Naive thymus-derived CD4-positive, alpha-beta T cell (primary cell): ENCODE measurements at regions not wholly inside any gene's neighbourhood (a gene's known extent, or its start where the extent isn't known, plus 50 kb on each side); places are given as distances from the start of the nearest gene placed in this dataset.
"Not testable (repeated sequence)": the region's sequence is repeated elsewhere in the genome, so short reads cannot be mapped to it uniquely, and the experiment has no call there.

ENCODE experiments used
- ATAC-seq: fragments of 150-1000 bp; cut with Tn5 transposase; 2 replicates; pipeline ENCODE4 v1.10.0; 2021; ENCODE audit warnings: mild to moderate bottlenecking, moderate library complexity
- CTCF ChIA-PET: fragments of 350-600 bp; sonication (Branson Sonifier 250); formaldehyde crosslinking; loops from one replicate; lab custom pipeline; 2021; ENCODE audit warnings: antibody characterized with exemption; lab: Charles Lee
- POLR2A ChIA-PET: fragments of 350-600 bp; sonication (Branson Sonifier 250); formaldehyde crosslinking; loops from one replicate; lab custom pipeline; 2021; ENCODE audit warnings: antibody characterized with exemption, inconsistent platforms; lab: Charles Lee
- DNase-seq, 9 donors: peaks; one replicate each; pipeline versions ENCODE4 v3.0.0 to v3.0.0-alpha.2; 2020 to 2022; ENCODE audit warnings: mixed read lengths in 1 of 9
- H3K27ac ChIP-seq: one replicate; pipeline ENCODE4 v1.7.0; 2013; ENCODE audit warnings: mild to moderate bottlenecking, low read depth, low read length, moderate library complexity
- H3K27me3 ChIP-seq, 2 donors: one replicate each; pipeline ENCODE4 v1.7.0; 2013; ENCODE audit warnings: low read length in 2 of 2, mild to moderate bottlenecking in 2 of 2, moderate library complexity in 2 of 2; ENCODE audit not compliant: control insufficient read depth in 2 of 2, insufficient read depth in 2 of 2
- H3K36me3 ChIP-seq, 3 experiments: 1 replicate in 2 of 3; 2 replicates in 1 of 3; pipeline ENCODE4 v1.7.0; 2013; ENCODE audit warnings: low read length in 3 of 3, mild to moderate bottlenecking in 3 of 3, moderate library complexity in 1 of 3; ENCODE audit not compliant: insufficient read depth in 3 of 3, control insufficient read depth in 2 of 3
- H3K4me1 ChIP-seq, 2 donors: one replicate each; pipeline ENCODE4 v1.7.0; 2013; ENCODE audit warnings: low read length in 2 of 2, mild to moderate bottlenecking in 2 of 2, moderate library complexity in 1 of 2; ENCODE audit not compliant: control insufficient read depth in 2 of 2, insufficient read depth in 2 of 2
- H3K4me3 ChIP-seq: 2 replicates; pipeline ENCODE4 v1.7.0; 2013; ENCODE audit warnings: mild to moderate bottlenecking, low read length
- H3K9me3 ChIP-seq, 3 experiments: 1 replicate in 2 of 3; 2 replicates in 1 of 3; pipeline ENCODE4 v1.7.0; 2013; ENCODE audit warnings: low read length in 3 of 3; ENCODE audit not compliant: control insufficient read depth in 2 of 3
- H3K27ac Mint-ChIP-seq, 9 donors: one replicate each; pipeline ENCODE4 v1.8.0; 2020 to 2022; ENCODE audit warnings: mixed read lengths in 9 of 9, mild to moderate bottlenecking in 8 of 9, moderate library complexity in 5 of 9, inconsistent platforms in 2 of 9
- H3K27me3 Mint-ChIP-seq, 5 donors: one replicate each; pipeline ENCODE4 v1.8.0; 2021 to 2022; ENCODE audit warnings: mixed read lengths in 5 of 5, mild to moderate bottlenecking in 1 of 5
- H3K36me3 Mint-ChIP-seq, 5 donors: one replicate each; pipeline ENCODE4 v1.8.0; 2020 to 2022; ENCODE audit warnings: mixed read lengths in 5 of 5, mild to moderate bottlenecking in 3 of 5, inconsistent platforms in 1 of 5
- H3K4me1 Mint-ChIP-seq, 7 donors: one replicate each; pipeline ENCODE4 v1.8.0; 2020 to 2022; ENCODE audit warnings: mixed read lengths in 7 of 7, mild to moderate bottlenecking in 3 of 7, inconsistent platforms in 1 of 7
- H3K4me3 Mint-ChIP-seq, 10 donors: one replicate each; pipeline ENCODE4 v1.8.0; 2020 to 2022; ENCODE audit warnings: mild to moderate bottlenecking in 10 of 10, mixed read lengths in 10 of 10, moderate library complexity in 6 of 10, inconsistent platforms in 2 of 10
- H3K9me3 Mint-ChIP-seq, 11 donors: one replicate each; pipeline ENCODE4 v1.8.0; 2020 to 2022; ENCODE audit warnings: mixed read lengths in 11 of 11, mild to moderate bottlenecking in 4 of 11, inconsistent platforms in 1 of 11, moderate library complexity in 1 of 11
- intact Hi-C, 2 donors: fragments of 100-400 bp; cut with micrococcal nuclease; formaldehyde crosslinking; loops; one replicate each; pipeline ENCODE4 v1.15.1; 2023

DNA sequence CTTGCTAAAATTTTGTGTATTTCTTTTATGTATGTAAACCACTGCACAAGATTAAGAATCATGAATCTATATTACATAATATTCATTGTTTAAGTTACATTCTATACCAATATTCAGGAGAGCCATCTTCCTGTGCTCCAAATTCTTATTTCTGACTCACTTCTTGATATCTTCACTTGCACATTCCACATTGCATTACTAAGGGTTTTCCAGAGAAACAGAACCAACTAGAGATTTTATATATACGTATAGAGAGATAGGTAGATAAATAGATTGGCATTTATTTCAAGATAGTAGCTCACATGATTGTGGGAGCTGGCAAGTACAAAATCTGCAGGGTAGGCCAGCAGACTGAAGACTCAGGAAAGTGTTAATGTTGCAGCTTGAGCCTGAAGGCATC, 222.2 kb upstream of the PRSS16 start:
- Histone ChIP-seq H3K4me1 (peaks cover 0 to 7% of the 10 kb centered on the region in 2 donors), H3K9me3 (no peaks in the 10 kb centered on the region), H3K4me3 (no peak overlapping the region), H3K27me3 (no peaks in the 10 kb centered on the region), H3K27ac (no peak overlapping the region), H3K36me3 (no peaks in the 10 kb centered on the region)
- DNase-seq (no peak), ATAC-seq (no peak)
- no peak overlapping the region for H3K4me3 Mint-ChIP-seq
- H3K9me3 Mint-ChIP-seq, result peaks cover 0 to 5% (median 0%) of the 10 kb centered on the region in 11 donors
- CTCF ChIA-PET, result no interaction called here
- H3K36me3 Mint-ChIP-seq, result peaks cover 0 to 2% (median 0%) of the 10 kb centered on the region in 5 donors
- intact Hi-C loops, result no loop called here
- peaks cover 0 to 7% (median 6%) of the 10 kb centered on the region in 7 donors for H3K4me1 Mint-ChIP-seq
- no peak overlapping the region for H3K27ac Mint-ChIP-seq
- peaks cover 15 to 59% (median 38%) of the 10 kb centered on the region in 5 donors for H3K27me3 Mint-ChIP-seq
- POLR2A ChIA-PET, result no interaction called here

DNA sequence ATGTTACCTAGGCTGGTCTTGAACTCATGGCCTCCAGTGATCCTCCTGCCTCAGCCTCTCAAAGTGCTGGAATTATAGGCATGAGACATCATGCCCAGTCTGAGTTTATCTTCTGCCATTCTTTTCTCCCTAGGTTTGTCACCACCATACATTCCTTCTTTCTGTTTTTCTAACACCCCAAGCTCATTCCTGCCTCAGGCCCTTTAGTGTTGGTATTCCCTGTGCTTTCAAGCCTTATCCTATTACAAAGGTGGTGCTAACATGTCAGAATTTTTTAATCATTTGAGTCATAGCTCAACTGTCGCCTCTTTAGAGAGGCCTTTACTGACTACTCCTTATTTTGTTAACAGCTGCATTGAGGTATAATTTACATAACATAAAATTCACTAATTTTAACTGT, 221.1 kb upstream of the PRSS16 start:
- Mint-ChIP-seq H3K9me3 (peaks cover 0 to 5% (median 0%) of the 10 kb centered on the region in 11 donors), H3K4me3 (no peak overlapping the region), H3K27me3 (peaks cover 12 to 59% (median 43%) of the 10 kb centered on the region in 5 donors), H3K36me3 (no peaks in the 10 kb centered on the region), H3K4me1 (no peaks in the 10 kb centered on the region), H3K27ac (no peak overlapping the region)
- Histone ChIP-seq H3K36me3 (no peaks in the 10 kb centered on the region), H3K27me3 (peaks cover 0 to 2% of the 10 kb centered on the region in 2 donors), H3K4me3 (no peak overlapping the region), H3K9me3 (no peaks in the 10 kb centered on the region), H3K4me1 (no peaks in the 10 kb centered on the region), H3K27ac (no peak overlapping the region)
- ATAC-seq, result no peak
- ChIA-PET CTCF (no interaction called here), POLR2A (no interaction called here)
- intact Hi-C loops, result no loop called here
- DNase-seq, result no peak

DNA sequence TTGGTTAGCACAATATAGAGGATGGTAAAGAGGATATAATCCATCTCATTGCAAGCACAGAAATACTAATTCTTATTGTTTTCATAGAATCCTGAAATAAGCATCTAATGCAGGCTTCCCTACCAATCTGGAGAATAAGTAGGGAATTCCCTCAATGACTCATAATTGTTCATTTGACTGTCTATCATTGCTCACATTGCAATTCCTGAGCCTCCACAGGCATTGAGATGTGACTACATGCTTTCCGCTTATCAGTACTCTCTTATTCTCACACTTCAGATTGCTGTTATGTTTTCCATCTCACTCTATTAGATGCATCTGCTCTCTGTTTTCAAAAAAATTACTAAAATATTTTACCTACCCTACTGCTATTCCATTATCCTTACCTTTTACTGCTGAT, 216.2 kb upstream of the PRSS16 start:
- ATAC-seq (no peak), DNase-seq (no peak)
- Mint-ChIP-seq H3K27me3 (peaks cover 9 to 62% (median 62%) of the 10 kb centered on the region in 5 donors), H3K4me1 (no peaks in the 10 kb centered on the region), H3K9me3 (peaks cover 0 to 2% (median 0%) of the 10 kb centered on the region in 11 donors), H3K4me3 (no peak overlapping the region), H3K27ac (no peak overlapping the region), H3K36me3 (no peaks in the 10 kb centered on the region)
- ChIA-PET CTCF (no interaction called here), POLR2A (no interaction called here)
- Histone ChIP-seq H3K9me3 (no peaks in the 10 kb centered on the region), H3K36me3 (no peaks in the 10 kb centered on the region), H3K27ac (no peak overlapping the region), H3K27me3 (peaks cover 3 to 6% of the 10 kb centered on the region in 2 donors), H3K4me3 (no peak overlapping the region), H3K4me1 (no peaks in the 10 kb centered on the region)
- intact Hi-C loops, result no loop called here

DNA sequence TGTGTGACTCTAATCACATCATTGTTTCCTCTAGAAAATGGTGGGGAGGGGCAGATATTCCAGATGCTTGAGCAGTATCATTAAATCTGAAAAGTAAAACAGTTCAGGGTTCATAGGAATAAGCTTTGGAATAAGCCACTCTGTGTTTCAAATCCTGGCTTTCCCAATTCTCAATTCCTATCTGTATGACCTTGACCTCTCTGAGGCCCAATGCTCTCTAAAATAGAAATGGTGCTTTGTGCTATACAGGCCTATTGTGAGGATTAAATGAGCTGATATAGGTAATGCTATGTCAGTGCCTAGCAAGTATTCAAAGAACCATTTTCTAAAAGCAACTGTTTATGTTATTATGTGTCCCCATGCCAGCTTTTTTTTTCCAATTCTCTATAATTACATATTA, 209.0 kb upstream of the PRSS16 start:
- no peaks in the 10 kb centered on the region for H3K9me3 ChIP-seq
- H3K27me3 ChIP-seq, result peaks cover 0 to 3% of the 10 kb centered on the region in 2 donors
- ChIA-PET POLR2A (interaction anchor here (0.7 to 1.0 kb wide), 2 partner anchors 24 to 673 kb away, joined by 4 to 5 read pairs; no protein-coding TSS in a partner anchor), CTCF (no interaction called here)
- peaks cover 33 to 73% (median 66%) of the 10 kb centered on the region in 5 donors for H3K27me3 Mint-ChIP-seq
- H3K36me3 Mint-ChIP-seq, result peaks cover 0 to 8% (median 0%) of the 10 kb centered on the region in 5 donors
- no peaks in the 10 kb centered on the region for H3K4me1 ChIP-seq
- no peak overlapping the region for H3K27ac Mint-ChIP-seq
- H3K4me3 Mint-ChIP-seq, result no peak overlapping the region
- intact Hi-C loops, result no loop called here
- H3K4me3 ChIP-seq, result no peak overlapping the region
- no peaks in the 10 kb centered on the region for H3K36me3 ChIP-seq
- DNase-seq, result no peak
- no peaks in the 10 kb centered on the region for H3K4me1 Mint-ChIP-seq
- ATAC-seq, result no peak
- peaks cover 0 to 5% (median 0%) of the 10 kb centered on the region in 11 donors for H3K9me3 Mint-ChIP-seq
- H3K27ac ChIP-seq, result no peak overlapping the region

DNA sequence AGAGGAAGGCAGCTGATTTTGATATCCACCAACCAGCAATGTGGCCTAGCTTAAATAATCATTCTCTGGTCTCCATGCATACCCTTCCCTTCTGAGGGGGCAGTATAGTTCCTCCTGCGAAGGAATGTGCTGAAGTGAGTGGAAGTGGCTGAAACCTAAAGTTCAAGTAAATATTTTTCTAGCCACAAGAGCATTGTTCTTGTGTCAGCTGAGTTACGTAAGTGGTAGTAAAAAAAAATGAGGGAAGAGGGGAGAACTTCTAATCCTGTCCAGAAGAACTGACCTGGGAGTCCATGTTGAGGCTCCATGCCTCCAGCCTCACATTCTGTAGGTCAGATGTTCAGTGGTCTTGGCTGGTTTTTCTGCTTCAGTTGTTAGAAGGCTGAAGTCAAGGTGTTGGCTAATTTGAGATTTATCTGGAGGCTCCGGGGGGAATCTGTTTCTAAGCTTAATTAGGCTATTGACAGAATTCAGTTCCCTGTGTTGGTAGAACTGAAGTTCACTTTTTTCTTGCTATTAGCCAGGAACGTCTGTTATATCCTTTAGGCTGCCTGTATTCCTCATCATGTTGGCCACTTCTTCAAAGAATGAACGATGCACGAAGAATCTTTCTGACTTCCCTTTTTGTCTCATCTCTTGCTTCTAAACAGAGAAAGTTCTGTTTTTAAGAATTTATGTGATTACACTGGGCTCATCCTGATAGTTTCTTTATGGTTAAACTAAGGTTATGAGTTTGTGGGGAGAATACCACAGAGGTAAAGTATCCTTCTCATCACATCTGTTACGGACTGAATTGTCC, 207.1 kb upstream of the PRSS16 start:
- intact Hi-C loops, result no loop called here
- no peaks in the 10 kb centered on the region for H3K9me3 ChIP-seq
- no peaks in the 10 kb centered on the region for H3K4me1 ChIP-seq
- peaks cover 30 to 67% (median 54%) of the 10 kb centered on the region in 5 donors for H3K27me3 Mint-ChIP-seq
- POLR2A ChIA-PET, result no interaction called here
- no peak for ATAC-seq
- CTCF ChIA-PET, result no interaction called here
- H3K27ac ChIP-seq, result no peak overlapping the region
- no peak overlapping the region for H3K4me3 ChIP-seq
- no peaks in the 10 kb centered on the region for H3K4me1 Mint-ChIP-seq
- no peak overlapping the region for H3K27ac Mint-ChIP-seq
- no peak overlapping the region for H3K4me3 Mint-ChIP-seq
- H3K27me3 ChIP-seq, result no peaks in the 10 kb centered on the region
- no peaks in the 10 kb centered on the region for H3K36me3 ChIP-seq
- no peak for DNase-seq
- H3K9me3 Mint-ChIP-seq, result peaks cover 0 to 5% (median 0%) of the 10 kb centered on the region in 11 donors
- peaks cover 0 to 8% (median 0%) of the 10 kb centered on the region in 5 donors for H3K36me3 Mint-ChIP-seq

DNA sequence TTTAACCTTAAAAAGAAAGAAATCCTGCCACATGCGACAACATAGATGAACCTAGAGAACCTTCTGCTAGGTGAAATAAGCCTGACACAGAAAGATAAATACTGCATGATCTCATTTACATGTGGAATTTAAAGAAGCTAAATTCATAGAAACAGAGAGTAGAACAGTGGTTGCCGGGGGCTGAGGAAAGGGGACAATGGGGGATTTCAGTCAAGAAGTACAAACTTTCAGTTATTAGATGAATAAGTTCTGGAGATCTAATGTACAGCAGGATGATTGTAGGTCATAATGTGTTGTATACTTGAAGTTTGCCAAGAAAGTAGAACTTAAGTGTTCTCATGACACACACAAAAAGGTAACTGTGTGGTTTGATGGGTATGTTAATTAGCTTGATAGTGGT, 204.3 kb upstream of the PRSS16 start:
- Mint-ChIP-seq H3K4me3 (no peak overlapping the region), H3K27me3 (peaks cover 23 to 62% (median 41%) of the 10 kb centered on the region in 5 donors), H3K36me3 (no peaks in the 10 kb centered on the region), H3K27ac (no peak overlapping the region), H3K4me1 (no peaks in the 10 kb centered on the region), H3K9me3 (peaks cover 0 to 6% (median 0%) of the 10 kb centered on the region in 11 donors)
- Histone ChIP-seq H3K9me3 (no peaks in the 10 kb centered on the region), H3K4me3 (no peak overlapping the region), H3K27ac (no peak overlapping the region), H3K4me1 (no peaks in the 10 kb centered on the region), H3K36me3 (no peaks in the 10 kb centered on the region), H3K27me3 (no peaks in the 10 kb centered on the region)
- intact Hi-C loops, result no loop called here
- DNase-seq, result no peak
- CTCF ChIA-PET, result no interaction called here
- POLR2A ChIA-PET, result no interaction called here
- ATAC-seq, result no peak

DNA sequence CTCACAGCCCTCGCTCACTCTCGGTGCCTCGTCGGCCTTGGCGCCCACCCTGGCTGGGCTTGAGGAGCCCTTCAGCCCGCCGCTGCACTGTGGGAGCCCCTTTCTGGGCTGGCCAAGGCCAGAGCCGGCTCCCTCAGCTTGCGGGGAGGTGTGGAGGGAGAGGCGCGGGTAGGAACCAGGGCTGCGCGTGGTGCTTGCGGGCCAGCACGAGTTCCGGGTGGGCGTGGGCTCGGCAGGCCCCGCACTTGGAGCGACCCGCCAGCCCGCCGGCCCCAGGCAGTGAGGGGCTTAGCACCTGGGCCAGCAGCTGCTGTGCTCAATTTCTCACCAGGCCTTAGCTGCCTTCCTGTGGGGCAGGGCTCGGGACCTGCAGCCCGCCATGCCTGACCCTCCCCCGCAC, 202.4 kb upstream of the PRSS16 start:
- not testable (repeated sequence) for H3K27ac Mint-ChIP-seq
- peaks cover 21 to 58% (median 34%) of the 10 kb centered on the region in 5 donors for H3K27me3 Mint-ChIP-seq

More for the DNA sequence above, 202.4 kb upstream of the PRSS16 start:
- ATAC-seq, H3K36me3 ChIP-seq, CTCF ChIA-PET, intact Hi-C loops, H3K9me3 ChIP-seq, H3K4me1 ChIP-seq, H3K4me3 ChIP-seq, POLR2A ChIA-PET, H3K9me3 Mint-ChIP-seq, H3K36me3 Mint-ChIP-seq, H3K4me1 Mint-ChIP-seq, H3K4me3 Mint-ChIP-seq, H3K27me3 ChIP-seq, DNase-seq, H3K27ac ChIP-seq: not testable (repeated sequence)
